ENCODE measurements at regions not wholly inside any gene's neighbourhood (a gene's known extent, or its start where the extent isn't known, plus 50 kb on each side); places are given as distances from the start of the nearest gene placed in this dataset.

GRCh38 chr7:113816639-113817038, 102.2 kb downstream of the PPP1R3A start:
- TF ChIP-seq CREM (CRISPR knock-in tag; IDR thresholded peaks at IDR 0.05): no peak
- no peak for TF ChIP-seq CTCF (IDR thresholded peaks at IDR 0.05)
- no peak for TF ChIP-seq AFF4 (CRISPR knock-in tag; IDR thresholded peaks at IDR 0.05; ENCODE audit: borderline replicate concordance)
- no peak for TF ChIP-seq SP1 (CRISPR knock-in tag; conservative IDR thresholded peaks at IDR 0.05)
- TF ChIP-seq E2F4 (CRISPR knock-in tag; IDR thresholded peaks at IDR 0.05; ENCODE audit: borderline replicate concordance, low read depth): no peak
- TF ChIP-seq NR2C2 (CRISPR knock-in tag; IDR thresholded peaks at IDR 0.05): no peak
- no peak for TF ChIP-seq MAX (CRISPR knock-in tag; IDR thresholded peaks at IDR 0.05)
- no peak for TF ChIP-seq IRF1 (CRISPR knock-in tag; IDR thresholded peaks at IDR 0.05)
- no peak for TF ChIP-seq ZNF138 (CRISPR knock-in tag; conservative IDR thresholded peaks at IDR 0.05)
- no peak for TF ChIP-seq ZNF121 (CRISPR knock-in tag; IDR thresholded peaks at IDR 0.05)
- TF ChIP-seq NFE2L1 (CRISPR knock-in tag; IDR thresholded peaks at IDR 0.05): no peak
- TF ChIP-seq OVOL2 (CRISPR knock-in tag; IDR thresholded peaks at IDR 0.05; ENCODE audit: borderline replicate concordance): no peak
- no peak for TF ChIP-seq CREB1 (CRISPR knock-in tag; IDR thresholded peaks at IDR 0.05)

Data from WTC11 (cell line).